ENCODE measurements at regions not wholly inside any gene's neighbourhood (a gene's known extent, or its start where the extent isn't known, plus 50 kb on each side); places are given as distances from the start of the nearest gene placed in this dataset.

GRCh38 chr6:67634199-67634598, 1000.9 kb upstream of the ADGRB3 start:
- Histone ChIP-seq H3K27ac (ENCODE audit: insufficient read depth in 1 of 2, low read depth in 1 of 2, low read length in 2 of 2, poor library complexity in 1 of 2, severe bottlenecking in 2 of 2) (no peak overlapping the region), H3K27me3 (replicated peaks in 2 of 5; ENCODE audit: control insufficient read depth in 4 of 5, insufficient read depth in 5 of 5, low read length in 4 of 5) (no peaks in the 10 kb centered on the region), H3K4me3 (ENCODE audit: control insufficient read depth in 1 of 7, extremely low read depth in 1 of 7, insufficient read depth in 4 of 7, low read depth in 2 of 7, low read length in 6 of 7) (no peak overlapping the region), H3K4me1 (ENCODE audit: control extremely low read depth in 1 of 4, control insufficient read depth in 4 of 4, insufficient read depth in 4 of 4, low read length in 3 of 4) (no peaks in the 10 kb centered on the region), H3K36me3 (ENCODE audit: control insufficient read depth in 4 of 4, insufficient read depth in 4 of 4, low read length in 3 of 4) (no peaks in the 10 kb centered on the region), H3K9me3 (ENCODE audit: control extremely low read depth in 1 of 5, control insufficient read depth in 4 of 5, insufficient read depth in 2 of 5, low read depth in 1 of 5, low read length in 4 of 5) (peaks cover 0 to 3% (median 0%) of the 10 kb centered on the region in 5 experiments)
- 90% methylated on average over 2 of the region's 2 CpGs for WGBS (ENCODE audit: insufficient coverage)
- POLR2A ChIA-PET = no interaction called here
- no peak for DNase-seq
- CTCF ChIA-PET = no interaction called here

- no peaks in the 10 kb centered on the region for H3K27me3 ChIP-seq (replicated peaks in 2 of 5; ENCODE audit: control insufficient read depth in 4 of 5, insufficient read depth in 5 of 5, low read length in 4 of 5)
- H3K4me1 ChIP-seq (ENCODE audit: control extremely low read depth in 1 of 4, control insufficient read depth in 4 of 4, insufficient read depth in 4 of 4, low read length in 3 of 4) = no peaks in the 10 kb centered on the region
- H3K9me3 ChIP-seq (ENCODE audit: control extremely low read depth in 1 of 5, control insufficient read depth in 4 of 5, insufficient read depth in 2 of 5, low read depth in 1 of 5, low read length in 4 of 5) = peaks cover 0 to 3% (median 0%) of the 10 kb centered on the region in 5 experiments
- POLR2A ChIA-PET = interaction anchor here (0.5 kb wide), 1 partner anchor 64 kb away, joined by 3 read pairs; no protein-coding TSS in a partner anchor
- CTCF ChIA-PET = no interaction called here
- no peak overlapping the region for H3K4me3 ChIP-seq (ENCODE audit: control insufficient read depth in 1 of 7, extremely low read depth in 1 of 7, insufficient read depth in 4 of 7, low read depth in 2 of 7, low read length in 6 of 7)
- no CpG with 5 or more reads among the region's 3 CpGs for WGBS (ENCODE audit: insufficient coverage)
- DNase-seq = no peak
- no peaks in the 10 kb centered on the region for H3K36me3 ChIP-seq (ENCODE audit: control insufficient read depth in 4 of 4, insufficient read depth in 4 of 4, low read length in 3 of 4)
- no peak overlapping the region for H3K27ac ChIP-seq (ENCODE audit: insufficient read depth in 1 of 2, low read depth in 1 of 2, low read length in 2 of 2, poor library complexity in 1 of 2, severe bottlenecking in 2 of 2)
These were observed 1002.0 kb upstream of the ADGRB3 start for GRCh38 chr6:67633058-67633457.

GRCh38 chr6:67630146-67630545, 1004.9 kb upstream of the ADGRB3 start:
- CTCF ChIA-PET = no interaction called here

DNA sequence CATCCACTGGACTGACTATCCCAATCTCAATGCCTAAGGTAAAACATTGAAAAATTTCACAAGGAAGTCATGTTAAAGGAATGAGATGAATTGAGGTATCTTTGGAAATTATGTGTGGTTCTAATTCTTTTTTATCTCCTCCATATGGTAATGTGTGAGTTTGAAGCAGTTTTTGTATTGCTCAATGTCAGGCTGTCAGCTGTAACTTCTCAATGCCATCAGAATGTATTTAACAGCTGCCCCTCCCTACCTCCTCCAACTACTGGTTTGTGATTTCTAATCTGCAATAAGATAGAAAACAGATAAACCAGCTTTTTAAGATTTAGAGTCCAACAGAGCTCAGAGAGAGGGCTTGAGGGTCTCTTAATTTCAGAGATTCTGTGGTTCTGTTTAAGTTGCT, 1005.8 kb upstream of the ADGRB3 start:
- Histone ChIP-seq H3K36me3 (ENCODE audit: control insufficient read depth in 4 of 4, insufficient read depth in 4 of 4, low read length in 3 of 4) (no peaks in the 10 kb centered on the region), H3K4me3 (ENCODE audit: control insufficient read depth in 1 of 7, extremely low read depth in 1 of 7, insufficient read depth in 4 of 7, low read depth in 2 of 7, low read length in 6 of 7) (no peak overlapping the region), H3K9me3 (ENCODE audit: control extremely low read depth in 1 of 5, control insufficient read depth in 4 of 5, insufficient read depth in 2 of 5, low read depth in 1 of 5, low read length in 4 of 5) (peaks cover 0 to 3% (median 0%) of the 10 kb centered on the region in 5 experiments), H3K4me1 (ENCODE audit: control extremely low read depth in 1 of 4, control insufficient read depth in 4 of 4, insufficient read depth in 4 of 4, low read length in 3 of 4) (no peaks in the 10 kb centered on the region), H3K27ac (ENCODE audit: insufficient read depth in 1 of 2, low read depth in 1 of 2, low read length in 2 of 2, poor library complexity in 1 of 2, severe bottlenecking in 2 of 2) (no peak overlapping the region), H3K27me3 (replicated peaks in 2 of 5; ENCODE audit: control insufficient read depth in 4 of 5, insufficient read depth in 5 of 5, low read length in 4 of 5) (no peaks in the 10 kb centered on the region)
- DNase-seq = no peak
- ChIA-PET CTCF (no interaction called here), POLR2A (no interaction called here)

More at GRCh38 chr6:67630146-67630545, 1004.9 kb upstream of the ADGRB3 start:
- POLR2A ChIA-PET = no interaction called here
- Histone ChIP-seq H3K36me3 (ENCODE audit: control insufficient read depth in 4 of 4, insufficient read depth in 4 of 4, low read length in 3 of 4) (no peaks in the 10 kb centered on the region), H3K4me3 (ENCODE audit: control insufficient read depth in 1 of 7, extremely low read depth in 1 of 7, insufficient read depth in 4 of 7, low read depth in 2 of 7, low read length in 6 of 7) (no peak overlapping the region), H3K27ac (ENCODE audit: insufficient read depth in 1 of 2, low read depth in 1 of 2, low read length in 2 of 2, poor library complexity in 1 of 2, severe bottlenecking in 2 of 2) (no peak overlapping the region), H3K4me1 (ENCODE audit: control extremely low read depth in 1 of 4, control insufficient read depth in 4 of 4, insufficient read depth in 4 of 4, low read length in 3 of 4) (no peaks in the 10 kb centered on the region), H3K27me3 (replicated peaks in 2 of 5; ENCODE audit: control insufficient read depth in 4 of 5, insufficient read depth in 5 of 5, low read length in 4 of 5) (no peaks in the 10 kb centered on the region), H3K9me3 (ENCODE audit: control extremely low read depth in 1 of 5, control insufficient read depth in 4 of 5, insufficient read depth in 2 of 5, low read depth in 1 of 5, low read length in 4 of 5) (peaks cover 0 to 3% (median 0%) of the 10 kb centered on the region in 5 experiments)
- WGBS (ENCODE audit: insufficient coverage) = 20% methylated on average over 1 of the region's 2 CpGs
- peak in 2 of 3 donors; percentile 2 to 22 for DNase-seq

DNA sequence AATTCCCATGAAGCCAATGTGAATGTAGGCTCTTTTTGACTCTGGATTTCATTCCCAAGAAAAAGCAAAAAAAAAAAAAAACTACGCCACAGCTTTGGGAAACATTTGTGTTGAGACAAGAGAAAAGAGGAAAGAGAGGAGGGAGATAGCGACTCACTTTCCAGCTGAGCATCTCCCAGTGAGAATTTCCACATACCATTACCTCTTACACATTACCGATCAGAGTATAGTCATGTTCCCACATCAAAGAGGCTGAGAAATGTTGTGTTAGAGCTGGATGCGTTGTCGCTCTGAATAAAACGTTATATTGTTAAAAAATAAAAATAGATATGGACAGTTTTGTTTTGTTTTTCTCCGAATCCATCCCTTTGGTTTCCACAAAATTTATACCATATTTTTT, 1019.3 kb upstream of the ADGRB3 start:
- H3K9me3 ChIP-seq (ENCODE audit: control extremely low read depth in 1 of 5, control insufficient read depth in 4 of 5, insufficient read depth in 2 of 5, low read depth in 1 of 5, low read length in 4 of 5) = no peaks in the 10 kb centered on the region
- WGBS (ENCODE audit: insufficient coverage) = no CpG with 5 or more reads among the region's 7 CpGs
- no peak overlapping the region for H3K27ac ChIP-seq (ENCODE audit: insufficient read depth in 1 of 2, low read depth in 1 of 2, low read length in 2 of 2, poor library complexity in 1 of 2, severe bottlenecking in 2 of 2)
- no peaks in the 10 kb centered on the region for H3K27me3 ChIP-seq (replicated peaks in 2 of 5; ENCODE audit: control insufficient read depth in 4 of 5, insufficient read depth in 5 of 5, low read length in 4 of 5)
- no peak for DNase-seq
- H3K4me3 ChIP-seq (ENCODE audit: control insufficient read depth in 1 of 7, extremely low read depth in 1 of 7, insufficient read depth in 4 of 7, low read depth in 2 of 7, low read length in 6 of 7) = no peak overlapping the region
- POLR2A ChIA-PET = no interaction called here
- no peaks in the 10 kb centered on the region for H3K36me3 ChIP-seq (ENCODE audit: control insufficient read depth in 4 of 4, insufficient read depth in 4 of 4, low read length in 3 of 4)
- CTCF ChIA-PET = no interaction called here
- H3K4me1 ChIP-seq (ENCODE audit: control extremely low read depth in 1 of 4, control insufficient read depth in 4 of 4, insufficient read depth in 4 of 4, low read length in 3 of 4) = no peaks in the 10 kb centered on the region

DNA sequence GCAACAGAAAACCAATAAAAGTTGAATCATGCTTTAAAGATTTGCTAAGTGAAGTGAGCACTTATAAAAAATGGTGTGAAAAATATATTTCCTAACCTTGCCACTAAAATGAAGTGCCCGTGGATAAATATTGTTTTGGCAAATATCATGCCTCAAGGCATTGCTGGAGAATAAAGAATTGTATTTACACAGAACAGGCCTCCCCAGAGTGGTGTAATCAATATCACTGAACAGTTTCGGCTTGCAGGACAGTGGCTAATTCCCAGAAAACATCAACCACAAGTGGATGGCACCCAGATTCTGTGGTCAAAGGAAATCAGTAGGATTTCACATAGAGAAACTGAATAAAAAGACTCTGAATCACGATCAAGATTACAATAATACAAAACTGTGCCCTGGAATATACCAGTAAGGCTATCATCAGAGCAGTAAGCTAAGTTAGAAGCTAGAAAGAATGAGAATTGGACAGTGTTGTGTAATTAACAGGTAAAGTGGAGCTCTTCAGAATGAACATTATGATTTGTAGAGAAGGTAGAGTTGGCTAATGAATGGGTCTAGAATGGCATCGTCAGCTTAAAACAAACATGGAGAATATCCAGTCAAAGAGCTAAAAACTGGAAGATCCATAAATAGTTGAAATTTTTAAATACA, 1026.9 kb upstream of the ADGRB3 start:
- CTCF ChIA-PET = no interaction called here
- Histone ChIP-seq H3K27me3 (replicated peaks in 2 of 5; ENCODE audit: control insufficient read depth in 4 of 5, insufficient read depth in 5 of 5, low read length in 4 of 5) (no peaks in the 10 kb centered on the region), H3K36me3 (ENCODE audit: control insufficient read depth in 4 of 4, insufficient read depth in 4 of 4, low read length in 3 of 4) (no peaks in the 10 kb centered on the region), H3K4me3 (ENCODE audit: control insufficient read depth in 1 of 7, extremely low read depth in 1 of 7, insufficient read depth in 4 of 7, low read depth in 2 of 7, low read length in 6 of 7) (no peak overlapping the region), H3K9me3 (ENCODE audit: control extremely low read depth in 1 of 5, control insufficient read depth in 4 of 5, insufficient read depth in 2 of 5, low read depth in 1 of 5, low read length in 4 of 5) (no peaks in the 10 kb centered on the region), H3K27ac (ENCODE audit: insufficient read depth in 1 of 2, low read depth in 1 of 2, low read length in 2 of 2, poor library complexity in 1 of 2, severe bottlenecking in 2 of 2) (no peak overlapping the region), H3K4me1 (ENCODE audit: control extremely low read depth in 1 of 4, control insufficient read depth in 4 of 4, insufficient read depth in 4 of 4, low read length in 3 of 4) (no peaks in the 10 kb centered on the region)
- POLR2A ChIA-PET = no interaction called here
- WGBS (ENCODE audit: insufficient coverage) = 92% methylated on average over 2 of the region's 4 CpGs
- no peak for DNase-seq

- ChIA-PET CTCF (no interaction called here), POLR2A (no interaction called here)
- H3K4me1 ChIP-seq (ENCODE audit: control extremely low read depth in 1 of 4, control insufficient read depth in 4 of 4, insufficient read depth in 4 of 4, low read length in 3 of 4) = no peaks in the 10 kb centered on the region
- no peaks in the 10 kb centered on the region for H3K9me3 ChIP-seq (ENCODE audit: control extremely low read depth in 1 of 5, control insufficient read depth in 4 of 5, insufficient read depth in 2 of 5, low read depth in 1 of 5, low read length in 4 of 5)
- DNase-seq = no peak
- no peaks in the 10 kb centered on the region for H3K27me3 ChIP-seq (replicated peaks in 2 of 5; ENCODE audit: control insufficient read depth in 4 of 5, insufficient read depth in 5 of 5, low read length in 4 of 5)
- H3K4me3 ChIP-seq (ENCODE audit: control insufficient read depth in 1 of 7, extremely low read depth in 1 of 7, insufficient read depth in 4 of 7, low read depth in 2 of 7, low read length in 6 of 7) = no peak overlapping the region
- no peaks in the 10 kb centered on the region for H3K36me3 ChIP-seq (ENCODE audit: control insufficient read depth in 4 of 4, insufficient read depth in 4 of 4, low read length in 3 of 4)
- H3K27ac ChIP-seq (ENCODE audit: insufficient read depth in 1 of 2, low read depth in 1 of 2, low read length in 2 of 2, poor library complexity in 1 of 2, severe bottlenecking in 2 of 2) = no peak overlapping the region
- WGBS (ENCODE audit: insufficient coverage) = no CpG with 5 or more reads among the region's 5 CpGs
These were observed 1027.9 kb upstream of the ADGRB3 start for GRCh38 chr6:67606906-67607828.

All from common myeloid progenitor, CD34-positive (primary cell).